Adrenal gland (tissue), 5 donors: ENCODE measurements at regions not wholly inside any gene's neighbourhood (a gene's known extent, or its start where the extent isn't known, plus 50 kb on each side); places are given as distances from the start of the nearest gene placed in this dataset.

ENCODE experiments used
- POLR2A ChIP-seq, 2 donors: fragments of 450-650 bp; IDR thresholded peaks; one replicate each; pipeline ENCODE4 v1.6.1; 2017; ENCODE audit warnings: antibody characterized with exemption in 2 of 2, mild to moderate bottlenecking in 2 of 2, moderate library complexity in 1 of 2
- TF ChIP-seq, protein P1 (sequence below), 6 experiments: fragments of 450-650 bp in 4 of 6; fragments of 200-600 bp in 2 of 6; sonication (generic) in 1 of 6; IDR thresholded peaks; 1 replicate in 5 of 6; 2 replicates in 1 of 6; pipeline versions ENCODE4 v1.5.1 to v1.8.0; 2016 to 2021; ENCODE audit warnings: antibody characterized with exemption in 6 of 6, mild to moderate bottlenecking in 2 of 6, moderate library complexity in 1 of 6
- donor health status: DM: no; HTN: no; CAD: no.

DNA sequence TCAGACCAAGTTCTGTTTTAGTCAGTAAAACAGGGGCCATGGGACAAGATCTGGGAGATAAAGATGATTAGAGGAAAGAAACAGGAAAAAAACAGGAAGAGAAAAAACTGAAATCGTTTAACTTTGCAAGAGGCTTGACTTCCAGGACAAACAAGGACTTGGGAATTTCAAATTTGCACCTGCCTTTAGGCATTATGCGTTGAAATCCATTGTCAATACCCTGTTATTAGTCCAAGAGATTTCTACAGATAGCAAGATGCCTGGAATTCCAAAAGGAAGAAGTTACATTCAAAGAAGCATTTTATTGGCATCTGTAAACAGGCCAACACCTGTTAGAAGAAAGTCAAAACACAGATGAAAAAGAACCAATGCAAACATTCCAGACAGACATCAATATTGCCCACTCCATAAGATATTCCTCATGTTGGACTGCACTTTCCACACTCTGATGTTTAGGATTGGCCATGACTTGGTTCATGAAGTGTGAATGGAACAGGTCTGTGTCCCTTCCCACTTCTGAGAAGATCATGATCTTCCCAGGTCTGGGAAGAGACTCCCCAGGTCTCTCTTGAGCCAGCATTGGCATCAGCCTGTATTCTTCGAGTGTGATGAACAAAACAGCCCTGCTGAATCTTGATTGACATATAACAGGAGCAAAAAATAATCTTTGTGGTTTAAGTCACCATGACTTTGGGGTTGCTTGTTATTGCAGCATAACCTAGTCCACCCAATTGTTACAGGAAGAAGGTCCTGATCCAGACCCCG lies 181.4 kb upstream of the FN1 start:
- TF ChIP-seq POLR2A (IDR thresholded peaks at IDR 0.05): no peak
- TF ChIP-seq, protein P1, sequence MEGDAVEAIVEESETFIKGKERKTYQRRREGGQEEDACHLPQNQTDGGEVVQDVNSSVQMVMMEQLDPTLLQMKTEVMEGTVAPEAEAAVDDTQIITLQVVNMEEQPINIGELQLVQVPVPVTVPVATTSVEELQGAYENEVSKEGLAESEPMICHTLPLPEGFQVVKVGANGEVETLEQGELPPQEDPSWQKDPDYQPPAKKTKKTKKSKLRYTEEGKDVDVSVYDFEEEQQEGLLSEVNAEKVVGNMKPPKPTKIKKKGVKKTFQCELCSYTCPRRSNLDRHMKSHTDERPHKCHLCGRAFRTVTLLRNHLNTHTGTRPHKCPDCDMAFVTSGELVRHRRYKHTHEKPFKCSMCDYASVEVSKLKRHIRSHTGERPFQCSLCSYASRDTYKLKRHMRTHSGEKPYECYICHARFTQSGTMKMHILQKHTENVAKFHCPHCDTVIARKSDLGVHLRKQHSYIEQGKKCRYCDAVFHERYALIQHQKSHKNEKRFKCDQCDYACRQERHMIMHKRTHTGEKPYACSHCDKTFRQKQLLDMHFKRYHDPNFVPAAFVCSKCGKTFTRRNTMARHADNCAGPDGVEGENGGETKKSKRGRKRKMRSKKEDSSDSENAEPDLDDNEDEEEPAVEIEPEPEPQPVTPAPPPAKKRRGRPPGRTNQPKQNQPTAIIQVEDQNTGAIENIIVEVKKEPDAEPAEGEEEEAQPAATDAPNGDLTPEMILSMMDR (IDR thresholded peaks at IDR 0.05): no peak
